Coronary artery (tissue), 2 donors: ENCODE measurements at regions not wholly inside any gene's neighbourhood (a gene's known extent, or its start where the extent isn't known, plus 50 kb on each side); places are given as distances from the start of the nearest gene placed in this dataset.
"Not testable (repeated sequence)": the region's sequence is repeated elsewhere in the genome, so short reads cannot be mapped to it uniquely, and the experiment has no call there.

Experiments used
- DNase-seq: peaks from one replicate; pipeline ENCODE4 v3.0.0-alpha.2; 2017; ENCODE audit warnings: low spot score
- H3K27ac ChIP-seq, 2 donors: fragments of 200-600 bp; sonication (generic); one replicate each; pipeline ENCODE4 v1.5.1; 2016 to 2019
- H3K4me3 ChIP-seq: fragments of 200-600 bp; sonication (generic); 2 replicates; pipeline ENCODE4 v1.5.1; 2016; ENCODE audit warnings: mild to moderate bottlenecking, moderate library complexity
- CTCF ChIP-seq: fragments of 200-600 bp; sonication (generic); IDR thresholded peaks from one replicate; pipeline ENCODE4 v1.5.1; 2019; ENCODE audit warnings: antibody characterized with exemption

DNA sequence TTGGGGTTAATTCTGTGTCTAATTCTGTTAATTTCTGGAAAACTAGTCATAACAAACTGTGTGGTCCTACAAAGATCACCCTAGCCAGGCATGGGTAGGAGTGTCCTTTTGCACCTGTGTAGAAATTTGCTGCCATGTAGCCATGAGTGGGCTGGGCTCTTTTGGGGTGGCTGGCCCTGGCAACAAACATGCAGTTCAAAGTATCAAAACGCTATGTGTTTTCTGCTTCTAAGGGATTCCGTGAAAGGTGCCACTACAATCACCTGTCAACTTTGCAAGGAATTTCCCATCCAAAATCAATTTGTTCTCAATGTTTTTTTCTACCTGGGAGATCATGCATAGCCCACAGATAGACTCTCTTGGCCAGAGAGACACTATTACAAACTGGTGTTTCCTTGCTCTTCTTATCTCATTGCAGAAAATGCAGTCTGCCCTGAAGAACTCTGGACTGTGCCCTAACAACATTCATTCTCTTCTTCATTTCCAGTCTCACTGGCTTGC, 537.7 kb upstream of the ID2 start:
- no peak for TF ChIP-seq CTCF
- Histone ChIP-seq H3K4me3 (no peak overlapping the region), H3K27ac (no peak overlapping the region)
- DNase-seq: no peak

DNA sequence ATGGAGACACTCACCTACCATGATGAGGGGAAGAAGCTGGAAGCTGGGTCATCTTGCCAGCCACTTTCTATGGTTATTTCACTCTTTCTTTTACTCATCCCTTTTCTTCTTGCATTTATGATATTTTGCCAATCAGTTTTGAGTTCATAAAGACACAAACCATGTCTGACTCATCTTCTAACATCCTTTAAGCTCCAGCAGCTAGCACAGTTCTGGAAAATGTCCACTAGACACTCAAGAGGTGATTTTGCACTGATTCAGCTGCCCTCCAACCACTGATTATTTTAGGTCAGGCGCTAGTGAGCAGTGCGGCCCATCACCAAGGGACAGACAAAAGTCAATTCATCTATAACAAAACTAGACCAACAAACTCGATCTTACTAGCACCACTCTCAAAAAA, 537.1 kb upstream of the ID2 start:
- no peak overlapping the region for H3K27ac ChIP-seq
- H3K4me3 ChIP-seq: no peak overlapping the region
- no peak for DNase-seq
- TF ChIP-seq CTCF: no peak

GRCh38 chr2:8145375-8145774, 536.5 kb upstream of the ID2 start:
- DNase-seq, H3K27ac ChIP-seq, H3K4me3 ChIP-seq: not testable (repeated sequence)

DNA sequence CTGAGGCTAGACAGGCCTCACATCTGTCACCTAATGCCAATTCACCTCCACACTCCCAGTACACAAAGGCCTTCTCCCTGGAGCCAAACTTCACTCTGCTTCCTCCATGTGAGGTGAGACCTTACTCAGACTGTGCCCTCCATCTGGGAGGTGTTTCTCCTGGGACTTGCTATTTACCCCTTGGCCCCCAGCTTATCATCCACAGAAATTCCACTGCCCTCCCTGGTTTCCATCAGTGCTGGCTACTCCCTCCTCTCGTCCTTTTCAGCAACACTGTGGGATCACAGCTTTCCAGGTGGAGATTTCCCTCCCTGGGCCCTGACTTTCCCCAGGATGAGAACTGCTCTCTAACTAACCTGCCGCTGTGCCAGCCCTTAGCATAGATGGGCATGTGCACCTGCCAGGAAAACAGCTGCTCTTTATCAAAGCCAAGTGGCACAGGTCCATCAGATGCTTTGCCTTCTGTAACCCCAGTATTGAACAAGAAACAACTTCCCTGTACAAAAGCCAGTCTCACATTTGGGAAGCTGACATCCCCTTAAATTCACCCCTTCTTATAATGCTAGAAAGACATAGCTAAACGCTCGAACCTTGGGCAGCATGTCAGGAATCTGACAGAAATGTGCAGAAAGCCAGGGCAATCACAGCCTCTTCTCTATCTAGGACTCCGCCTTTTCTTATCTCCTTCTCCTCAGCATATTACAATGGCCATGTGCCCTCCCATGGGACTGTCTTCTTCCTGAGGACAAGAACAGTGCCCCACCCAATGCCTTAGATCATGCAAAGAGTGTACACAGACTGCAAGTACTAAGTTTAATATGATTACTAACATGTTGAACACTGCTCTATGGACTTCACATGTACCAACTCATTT, 535.5 kb upstream of the ID2 start:
- Histone ChIP-seq H3K27ac (no peak overlapping the region), H3K4me3 (no peak overlapping the region)
- DNase-seq: no peak
- no peak for TF ChIP-seq CTCF

DNA sequence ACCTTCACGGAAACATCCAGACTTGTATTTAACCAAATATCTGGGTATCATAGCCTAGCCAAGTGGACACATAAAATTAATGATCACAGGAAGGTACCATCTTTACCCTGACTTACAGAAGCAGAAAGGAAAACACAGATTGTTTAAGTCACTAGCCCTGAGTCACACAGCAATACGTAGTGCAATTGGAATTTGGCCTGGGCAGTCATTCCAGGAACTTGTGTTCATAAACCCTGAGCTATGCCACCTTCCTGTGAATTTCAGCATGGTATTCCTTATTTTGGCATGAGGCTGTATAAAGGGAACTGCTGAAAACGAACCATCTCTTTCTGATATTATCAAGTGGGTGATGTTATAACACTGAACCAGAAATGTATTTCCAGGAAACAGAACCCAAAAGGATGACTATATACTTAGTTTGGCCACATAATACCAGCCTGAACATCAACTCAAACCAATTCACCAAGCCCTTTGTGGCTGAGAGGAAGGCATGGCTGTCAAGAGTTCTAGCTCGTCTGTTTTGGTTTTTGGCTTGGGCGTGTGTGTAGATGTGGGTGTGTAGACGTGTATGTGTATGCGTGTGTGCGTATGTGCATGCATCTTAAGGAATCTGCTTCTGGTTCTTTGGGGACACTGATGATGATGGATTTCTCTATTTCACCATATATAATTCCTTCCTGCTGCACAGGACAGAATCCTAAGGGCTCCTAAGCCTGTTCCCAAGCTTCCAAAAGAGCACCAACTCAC, 533.4 kb upstream of the ID2 start:
- peak overlapping the region in 1 of 2 donors; percentile 34 for H3K27ac ChIP-seq
- H3K4me3 ChIP-seq: no peak overlapping the region
- DNase-seq: no peak
- no peak for TF ChIP-seq CTCF

DNA sequence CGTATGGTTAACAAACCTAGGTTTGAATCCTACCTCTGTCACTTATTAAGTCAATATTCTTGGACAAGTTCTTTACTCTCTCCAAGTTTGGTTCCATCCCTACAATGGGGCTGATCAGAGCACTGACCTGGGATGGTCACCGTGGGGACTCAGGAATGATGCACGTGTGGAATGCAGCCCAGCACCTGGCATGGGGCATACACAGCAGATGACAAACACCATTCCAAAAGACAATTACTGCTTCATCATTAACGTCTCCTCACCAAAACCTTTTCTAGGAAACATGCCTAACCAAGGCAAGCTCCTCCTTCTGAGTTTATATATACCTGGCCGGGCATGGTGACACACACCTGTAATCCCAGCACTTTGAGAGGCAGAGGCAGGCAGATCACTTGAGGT, 532.9 kb upstream of the ID2 start:
- DNase-seq: no peak
- H3K27ac ChIP-seq: peak overlapping the region in 1 of 2 donors; percentile 34
- no peak overlapping the region for H3K4me3 ChIP-seq
- TF ChIP-seq CTCF: no peak

GRCh38 chr2:8149985-8150539, 531.8 kb upstream of the ID2 start:
- no peak overlapping the region for H3K27ac ChIP-seq
- TF ChIP-seq CTCF: no peak
- H3K4me3 ChIP-seq: no peak overlapping the region
- DNase-seq: no peak
